GM21367 (cell line): ENCODE measurements at regions not wholly inside any gene's neighbourhood (a gene's known extent, or its start where the extent isn't known, plus 50 kb on each side); places are given as distances from the start of the nearest gene placed in this dataset.

ENCODE experiments used
- ATAC-seq: cut with Tn5 transposase; IDR thresholded peaks from one replicate; pipeline ENCODE4 v1.9.1; 2021; ENCODE audit not compliant: unreplicated experiment

DNA sequence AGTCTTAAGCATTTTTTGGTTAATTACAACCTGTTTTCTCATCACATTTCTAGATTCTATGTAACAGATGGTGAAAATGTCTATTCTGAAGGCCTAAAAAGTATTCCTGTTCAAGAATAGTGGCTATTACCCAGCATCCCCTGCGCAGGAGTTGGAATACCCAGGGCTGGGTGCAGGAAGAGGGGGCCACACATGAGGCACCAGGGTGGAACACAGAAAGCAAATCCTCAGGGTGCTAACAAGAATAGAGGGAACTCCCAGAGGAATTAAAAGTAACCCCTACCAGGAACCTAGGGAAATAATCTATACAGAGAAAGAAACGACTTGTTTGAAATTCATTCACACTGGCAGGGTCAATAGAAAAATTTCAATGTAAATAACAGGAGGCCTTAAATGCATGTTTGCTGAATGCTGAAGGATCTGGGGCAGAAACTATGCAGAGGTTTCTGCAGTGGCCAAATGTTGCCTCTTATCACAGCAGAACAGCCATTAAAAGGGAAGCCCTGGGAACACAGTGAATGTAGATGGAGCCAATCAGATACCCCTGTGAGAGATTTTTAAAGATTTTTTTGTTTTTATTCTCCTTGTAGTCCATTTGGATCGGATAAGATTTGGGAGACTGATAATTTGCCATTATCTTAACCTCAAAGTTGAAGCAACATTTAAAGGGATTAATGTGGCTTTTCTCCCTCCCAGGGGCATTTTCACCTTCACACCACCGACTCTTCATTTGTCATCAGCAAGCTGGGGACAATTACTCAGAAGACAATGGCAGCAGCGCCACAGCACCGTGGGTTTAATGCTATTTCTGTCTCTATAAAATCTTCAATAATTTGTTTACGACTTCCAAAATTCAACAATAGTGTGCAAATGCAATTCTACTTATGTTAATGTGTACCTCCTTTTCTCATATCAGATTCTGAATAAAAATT lies 196.0 kb upstream of the PSMD7 start:
- ATAC-seq: no peak

DNA sequence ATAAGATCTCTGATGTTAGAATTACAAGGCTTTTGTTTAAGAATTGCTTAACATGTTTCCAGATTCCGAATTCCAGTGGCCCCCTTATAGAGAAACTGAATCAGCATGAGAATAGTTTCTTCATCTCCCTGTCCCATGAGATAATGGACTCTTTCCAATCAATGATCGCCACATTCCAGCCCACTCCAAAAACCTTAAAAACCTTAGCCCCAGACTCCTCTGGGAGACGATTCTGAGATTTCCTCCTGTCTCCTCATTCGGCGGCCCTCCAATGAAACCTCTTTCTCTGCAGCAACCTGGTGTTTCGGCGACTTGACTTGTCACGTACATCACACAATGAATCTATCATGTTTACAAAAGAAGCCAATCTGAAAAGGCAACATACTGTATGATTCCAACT lies 197.1 kb upstream of the PSMD7 start:
- no peak for ATAC-seq

DNA sequence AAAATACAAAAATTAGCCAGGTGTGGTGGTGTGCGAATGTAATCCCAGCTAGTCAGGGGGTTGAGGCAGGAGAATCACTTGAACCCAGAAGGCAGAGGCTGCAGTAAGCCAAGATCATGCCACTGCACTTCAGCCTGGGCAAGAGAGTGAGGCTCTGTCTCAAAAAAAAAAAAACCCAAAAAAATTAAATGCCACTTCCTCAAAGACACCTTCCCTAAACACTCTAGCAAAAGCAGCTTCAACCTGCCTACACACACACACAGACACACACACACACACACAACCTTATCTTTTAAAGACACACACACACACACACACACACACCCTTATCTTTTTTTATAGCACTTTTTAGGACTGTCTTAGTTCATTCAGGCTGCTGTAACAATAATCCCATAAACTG lies 201.7 kb upstream of the PSMD7 start:
- no peak for ATAC-seq

DNA sequence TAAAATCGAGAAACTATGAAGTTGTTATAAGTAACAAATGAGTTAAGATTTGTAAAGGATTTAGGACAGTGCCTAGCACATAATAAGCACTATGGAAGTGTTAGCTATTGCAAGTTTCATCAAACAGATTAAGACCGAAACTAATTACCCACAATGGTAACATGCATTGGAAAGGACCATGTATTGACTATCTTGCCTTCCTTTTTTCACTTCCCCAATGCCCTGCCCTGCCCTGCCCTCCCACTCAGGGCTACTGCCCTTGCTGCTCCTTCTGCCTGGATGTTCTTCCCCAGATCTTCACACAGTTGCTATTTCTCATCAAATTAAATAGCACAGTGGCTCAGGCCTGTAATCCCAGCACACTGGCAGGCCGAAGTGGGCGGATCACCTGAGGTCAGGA lies 202.1 kb upstream of the PSMD7 start:
- peak; percentile 55 for ATAC-seq

DNA sequence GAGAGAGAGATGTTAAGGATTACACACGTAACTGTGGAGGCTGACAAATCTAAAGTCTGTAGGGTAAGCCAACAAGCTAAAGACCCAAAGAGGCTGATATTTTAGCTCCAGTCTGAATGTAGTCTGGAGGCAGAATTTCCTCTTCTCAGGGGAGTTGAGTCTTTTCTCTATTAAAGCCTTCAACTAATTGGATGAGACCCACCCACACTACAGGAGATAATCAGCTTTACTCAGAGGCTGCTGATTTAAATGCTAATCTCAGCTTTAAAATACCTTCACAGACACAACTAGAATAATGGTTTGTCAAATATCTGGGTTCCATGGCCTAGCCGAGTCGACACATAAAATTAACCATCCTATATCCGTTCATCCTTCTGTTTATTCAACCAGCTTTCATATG lies 204.3 kb upstream of the PSMD7 start:
- no peak for ATAC-seq

DNA sequence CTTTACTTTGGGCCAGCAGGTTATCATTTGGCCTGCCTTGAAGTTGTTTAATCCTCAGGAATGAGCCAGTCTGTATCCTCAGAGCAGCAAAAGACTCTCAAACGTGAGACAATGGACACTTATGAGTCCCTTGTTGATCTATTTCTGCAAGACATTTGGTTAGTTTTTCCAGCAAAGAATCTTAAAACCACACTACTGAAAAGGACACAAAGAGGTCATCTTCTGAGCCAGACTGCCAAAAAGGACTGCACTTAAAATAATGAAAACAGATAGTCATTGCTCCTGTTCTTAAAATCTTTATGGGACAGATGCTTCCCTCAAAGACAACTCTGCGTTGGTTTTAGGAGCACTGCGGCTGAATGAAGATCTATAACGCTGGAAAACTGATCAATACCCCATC lies 205.7 kb upstream of the PSMD7 start:
- ATAC-seq: no peak

DNA sequence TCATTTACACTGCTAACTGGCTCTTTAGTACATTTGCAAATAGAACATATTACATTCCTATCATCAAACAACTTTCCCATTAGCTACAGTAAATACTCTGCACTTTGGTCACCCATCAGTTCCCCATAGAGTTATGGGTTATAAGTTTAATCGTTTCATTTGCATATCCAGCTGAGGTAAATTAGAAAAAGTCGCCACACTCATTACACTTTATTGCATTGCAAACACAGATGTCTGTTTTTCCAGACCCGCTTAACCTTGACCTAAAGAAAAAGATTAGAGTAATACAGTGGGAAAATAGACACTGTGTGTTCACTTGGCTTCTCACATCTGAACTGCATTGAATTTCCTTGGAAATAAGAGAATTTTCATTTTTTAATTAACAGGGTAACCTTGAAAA lies 213.1 kb upstream of the PSMD7 start:
- ATAC-seq: no peak

DNA sequence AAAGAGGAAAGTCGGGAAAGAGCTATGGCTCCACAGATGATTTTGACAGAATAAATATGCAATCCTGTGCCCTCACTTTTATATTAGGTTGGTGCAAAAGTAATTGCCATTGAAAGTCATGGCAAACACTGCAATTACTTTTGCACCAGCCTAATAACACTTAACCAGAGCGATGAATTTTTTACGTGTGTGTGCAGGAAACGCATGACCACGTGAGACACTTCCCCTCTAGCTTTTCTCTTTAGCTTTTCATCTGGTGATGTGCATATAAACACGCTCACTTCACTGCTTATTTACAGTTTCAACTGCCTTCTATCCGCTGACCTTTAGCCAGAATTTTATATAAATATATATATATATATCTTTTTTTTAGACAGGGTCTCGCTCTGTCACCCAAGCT lies 216.3 kb upstream of the PSMD7 start:
- no peak for ATAC-seq

DNA sequence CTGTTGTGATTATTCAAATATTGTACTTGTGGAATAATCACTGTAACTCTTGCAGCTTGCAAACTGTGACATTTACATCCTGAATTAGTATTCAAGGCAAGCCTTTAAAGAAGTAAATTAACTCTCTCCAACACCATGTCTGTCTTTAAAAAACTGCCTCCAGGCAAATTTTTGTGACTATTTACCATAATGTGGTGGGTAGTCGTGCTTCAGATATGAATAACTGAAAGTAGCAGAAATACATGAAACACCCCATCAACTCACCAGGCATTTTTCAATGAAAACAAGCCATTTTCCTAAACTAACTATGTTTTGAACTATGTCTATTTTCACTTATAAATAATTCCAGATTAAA lies 217.4 kb upstream of the PSMD7 start:
- no peak for ATAC-seq

DNA sequence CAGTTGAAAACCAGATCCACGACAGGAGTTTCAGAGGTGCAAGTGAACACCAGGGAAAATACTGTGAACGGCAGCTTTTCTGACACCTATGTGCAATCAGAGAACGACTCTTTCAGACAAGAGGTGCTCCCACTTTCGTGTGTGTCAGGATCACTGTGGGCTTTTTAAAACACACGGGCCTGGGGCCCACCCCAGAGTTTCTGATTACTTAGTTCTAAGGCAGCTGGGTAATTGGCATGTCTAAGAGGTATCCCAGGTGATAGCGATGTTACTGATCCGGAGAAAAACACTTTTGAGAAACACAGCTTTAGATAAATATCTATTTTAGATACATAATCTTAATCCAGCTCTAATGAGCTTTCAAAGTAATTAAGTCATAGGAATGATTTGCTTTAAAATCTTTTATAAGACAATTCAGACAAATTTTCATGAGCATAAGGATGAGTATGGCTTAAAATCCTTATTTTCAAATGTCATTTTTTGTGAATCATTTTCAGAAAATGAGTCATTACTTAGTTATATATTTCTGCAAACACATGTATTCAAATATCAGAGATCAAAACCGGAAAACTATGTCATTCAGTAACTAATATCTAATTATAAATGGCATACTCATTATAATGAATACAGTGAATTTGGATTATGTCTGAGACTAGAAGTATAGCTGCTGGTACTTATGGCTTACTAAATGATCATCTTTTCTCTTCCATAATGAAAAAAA lies 217.9 kb upstream of the PSMD7 start:
- no peak for ATAC-seq

DNA sequence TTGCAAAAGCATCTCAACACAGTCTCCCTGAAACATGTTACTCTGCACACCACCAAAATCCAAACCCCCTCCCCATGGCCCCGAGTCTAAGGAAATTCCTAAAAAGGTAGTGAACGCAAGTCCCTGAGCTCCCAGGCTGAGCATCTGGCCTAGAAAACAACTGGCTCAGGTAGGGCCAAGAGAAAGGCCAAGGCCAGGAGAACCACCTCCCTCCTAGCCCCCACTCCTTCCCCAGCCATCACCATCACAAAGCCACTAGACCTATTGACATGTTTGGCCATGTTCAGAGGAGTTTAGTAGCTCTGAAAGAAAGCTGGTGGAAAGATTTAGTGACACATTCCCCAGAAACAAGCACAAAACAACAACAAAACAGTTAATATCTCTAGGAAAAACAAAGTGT lies 220.0 kb upstream of the PSMD7 start:
- ATAC-seq: no peak

DNA sequence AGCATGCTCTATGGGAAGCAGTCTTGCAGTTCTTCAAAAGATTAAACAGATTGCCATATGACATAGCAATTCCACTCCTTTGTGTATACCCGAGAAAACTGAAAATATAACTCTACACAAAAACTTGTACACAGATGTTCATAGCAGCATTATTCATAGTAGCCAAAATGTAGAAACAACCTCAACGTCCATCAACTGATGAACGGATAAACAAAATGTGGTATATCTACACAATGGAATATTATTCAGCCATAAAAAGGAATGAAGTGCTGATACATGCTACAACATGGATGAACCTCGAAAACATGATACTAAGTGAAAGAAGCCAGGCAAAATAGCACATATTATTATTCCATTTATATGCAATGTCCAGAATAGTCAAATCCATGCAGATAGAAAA lies 221.2 kb upstream of the PSMD7 start:
- no peak for ATAC-seq

DNA sequence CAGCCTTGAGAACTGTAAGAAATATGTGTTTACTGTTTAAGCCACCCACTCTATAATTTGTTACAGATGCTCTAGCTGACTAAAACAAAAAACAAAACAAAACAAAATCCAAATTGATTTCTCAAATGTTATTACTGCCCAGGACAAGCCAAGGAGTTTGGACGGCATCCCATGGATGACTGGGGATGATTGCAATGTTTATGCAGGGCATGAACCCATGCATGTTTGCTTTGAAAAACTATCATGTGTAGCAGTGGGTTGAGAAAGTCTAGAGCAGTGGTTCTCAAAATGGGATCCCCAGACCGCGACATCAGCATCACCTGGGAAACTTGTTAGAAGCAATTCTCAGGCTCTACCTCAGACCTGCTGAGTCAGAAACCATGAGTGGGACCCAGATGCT lies 223.2 kb upstream of the PSMD7 start:
- ATAC-seq: no peak

DNA sequence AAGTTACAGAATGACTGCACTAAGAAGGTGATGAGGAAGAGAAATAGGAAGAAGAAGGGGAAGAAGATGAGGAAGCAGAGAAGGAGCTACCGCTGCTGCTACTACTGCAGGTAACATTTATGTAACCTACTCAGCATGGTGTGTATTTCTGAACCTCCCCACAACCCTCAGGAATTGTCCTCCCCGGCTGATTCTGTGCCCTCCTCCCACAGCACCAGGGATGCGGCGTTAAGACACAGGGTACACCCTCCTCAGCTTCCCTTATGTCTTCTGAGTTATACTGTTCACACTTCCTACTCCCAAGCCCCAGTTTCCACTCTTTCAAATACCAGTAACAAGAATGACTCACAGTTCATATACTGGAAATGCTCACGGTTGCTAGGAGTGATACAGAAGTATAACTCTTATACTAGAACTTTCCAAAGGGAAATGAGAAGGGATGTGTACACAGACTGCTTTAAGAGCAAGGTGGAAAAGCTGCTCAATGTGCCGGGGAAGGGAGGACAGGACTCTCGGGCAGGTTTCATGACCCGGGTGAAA lies 224.5 kb upstream of the PSMD7 start:
- no peak for ATAC-seq

DNA sequence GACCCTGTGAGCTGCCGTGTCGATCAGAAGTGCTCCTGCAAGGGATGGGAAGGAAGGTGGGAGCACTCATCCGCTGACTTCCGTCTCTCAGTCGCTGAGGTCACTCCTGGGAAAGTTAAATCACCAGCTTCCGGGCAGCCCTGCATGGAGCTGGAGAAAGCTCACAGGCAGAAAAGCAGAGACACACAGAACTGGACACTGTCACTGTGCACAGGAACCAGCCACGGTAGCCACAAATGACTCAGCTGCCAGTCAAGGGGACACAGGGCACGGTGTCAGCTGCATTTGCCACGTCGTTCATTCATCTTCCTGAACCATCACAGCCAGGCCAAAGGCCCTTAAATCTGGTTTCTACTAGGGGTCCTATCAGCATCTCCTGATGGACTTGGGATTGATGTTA lies 226.4 kb upstream of the PSMD7 start:
- no peak for ATAC-seq

DNA sequence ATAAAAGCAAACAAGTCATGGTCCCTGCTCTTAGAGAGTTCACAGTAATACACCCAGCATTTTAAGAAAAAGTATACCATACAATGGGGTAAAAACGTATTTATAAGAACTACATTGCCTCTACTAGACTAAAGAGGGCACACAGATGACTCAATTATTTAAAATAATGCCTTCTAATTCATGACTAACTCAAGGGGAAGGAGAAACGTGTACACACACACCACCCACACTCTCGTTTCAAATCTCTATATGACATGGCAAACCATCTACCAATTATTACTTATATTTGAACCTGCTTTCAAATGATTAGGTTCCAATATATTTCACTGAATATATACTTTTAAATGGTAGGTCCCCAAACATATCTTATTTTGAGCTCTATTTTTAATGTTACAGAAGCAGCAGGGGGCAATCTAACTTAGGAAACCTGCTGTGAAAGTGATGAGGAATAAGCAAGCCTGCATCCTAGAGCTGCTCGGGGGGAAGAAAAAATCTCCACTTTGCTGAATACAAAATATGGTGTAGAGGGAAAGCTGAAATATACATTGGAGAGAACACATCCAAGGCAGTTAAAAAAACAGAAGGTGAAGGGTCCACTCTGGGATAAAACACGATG lies 232.4 kb upstream of the PSMD7 start:
- ATAC-seq: no peak

DNA sequence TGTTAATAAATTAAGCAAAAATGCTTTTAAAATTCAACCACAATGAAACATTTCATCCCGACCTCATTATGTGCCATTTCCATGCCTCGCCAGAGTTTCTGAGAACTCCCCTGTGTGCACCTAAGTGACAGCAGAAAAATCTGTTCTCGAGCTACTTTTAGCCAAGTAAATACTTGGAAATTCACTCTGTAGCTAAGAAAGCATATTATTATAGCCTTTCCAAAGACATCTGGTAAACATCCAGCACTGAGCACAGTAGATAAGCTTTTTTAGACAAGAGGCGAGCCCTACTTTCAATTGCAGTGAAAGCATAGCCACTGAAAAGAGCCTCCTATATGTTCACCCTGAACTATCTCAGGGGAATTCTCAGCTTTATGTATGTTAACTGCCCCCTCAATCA lies 242.8 kb upstream of the PSMD7 start:
- ATAC-seq: no peak

DNA sequence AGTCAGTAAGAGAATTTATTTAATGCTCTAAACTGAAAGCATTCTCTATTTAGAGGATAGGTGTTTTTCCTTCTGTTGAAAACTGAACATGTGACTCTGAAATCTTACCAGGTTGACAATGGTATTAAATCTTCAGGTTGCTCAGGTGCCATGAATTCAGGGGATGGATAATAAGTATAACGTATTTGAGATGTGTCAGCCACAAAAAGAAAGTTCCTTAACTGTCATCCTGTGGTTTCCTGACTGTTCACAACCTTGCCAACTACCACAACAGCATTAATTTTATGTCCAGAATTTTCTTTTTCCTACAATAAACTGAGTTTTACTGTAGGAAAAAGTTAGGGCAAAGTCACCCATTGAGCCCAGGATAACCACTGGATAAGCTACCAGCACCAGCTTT lies 243.3 kb upstream of the PSMD7 start:
- no peak for ATAC-seq

DNA sequence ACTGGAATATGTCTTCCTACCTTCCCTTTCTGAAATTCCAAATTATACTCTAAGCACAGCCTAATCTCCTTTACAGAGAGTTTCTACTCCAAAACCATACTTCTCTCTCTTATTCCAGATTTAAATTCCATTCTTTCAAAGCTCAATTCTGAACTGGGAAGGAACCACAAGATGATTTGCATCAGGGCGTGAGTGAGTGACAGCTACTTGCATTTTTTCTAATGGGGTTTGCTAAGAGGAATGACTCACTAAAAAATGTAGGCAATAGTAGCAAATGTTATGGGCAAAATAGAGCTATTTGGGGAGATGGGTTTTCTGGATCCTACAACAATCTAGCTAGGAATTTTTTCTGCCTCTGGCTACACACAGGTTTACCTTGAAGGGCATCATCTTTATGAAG lies 244.6 kb upstream of the PSMD7 start:
- no peak for ATAC-seq

DNA sequence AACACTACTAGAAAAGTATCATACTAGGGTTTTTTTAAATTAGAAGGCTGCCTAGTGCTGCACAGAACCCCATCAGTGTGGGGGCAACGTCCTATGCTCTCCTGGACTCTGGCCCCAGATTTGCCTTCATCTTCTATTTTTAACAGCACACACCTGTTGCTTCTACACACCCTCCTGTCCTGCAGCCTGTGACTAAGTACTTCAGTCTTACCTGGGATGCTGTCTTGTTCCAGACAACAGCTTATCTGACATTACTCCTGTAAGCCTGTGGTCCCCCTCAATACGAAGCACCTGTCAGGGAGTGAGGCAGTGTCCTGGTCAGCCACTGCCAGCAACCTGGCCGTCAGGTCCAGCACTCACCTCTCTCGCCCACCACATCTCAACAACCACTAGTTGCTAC lies 247.6 kb upstream of the PSMD7 start:
- no peak for ATAC-seq

DNA sequence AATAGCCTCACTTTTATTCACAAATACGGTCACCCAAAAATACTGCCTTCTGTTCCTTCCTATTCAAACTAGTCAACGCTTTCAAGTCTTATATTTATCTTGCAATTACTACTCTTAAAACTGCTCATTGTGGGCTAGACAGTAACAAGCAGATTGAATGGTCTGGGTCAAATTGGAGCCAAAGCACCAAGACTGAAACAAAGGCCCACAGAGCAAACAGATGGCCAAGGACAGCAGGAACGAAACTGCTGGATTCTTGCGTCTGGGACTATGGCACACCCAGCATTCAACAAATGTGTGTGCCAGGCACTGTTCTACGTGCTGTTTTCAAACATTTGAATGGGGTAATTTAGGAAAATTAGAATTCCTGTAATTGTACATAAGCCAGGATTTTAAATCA lies 250.1 kb upstream of the PSMD7 start:
- ATAC-seq: no peak

DNA sequence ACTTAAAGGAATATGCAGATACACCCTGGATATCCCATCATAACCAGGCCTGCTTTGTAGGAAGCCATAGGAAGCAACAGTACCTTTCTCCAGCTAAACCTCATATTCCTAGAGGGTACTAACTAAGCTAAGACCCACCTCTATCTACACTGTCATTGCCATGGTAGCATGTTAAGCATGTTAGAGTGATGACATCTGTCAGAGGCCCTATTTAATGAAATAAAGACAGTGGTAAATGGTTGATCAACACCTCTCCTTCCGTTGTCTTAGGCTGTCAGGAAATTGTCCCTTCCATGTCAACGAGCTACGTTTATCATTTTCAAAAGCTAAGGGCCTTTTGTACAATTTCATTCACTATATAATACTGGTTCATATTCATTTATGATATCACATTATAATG lies 251.1 kb upstream of the PSMD7 start:
- no peak for ATAC-seq
